ENCODE measurements at regions not wholly inside any gene's neighbourhood (a gene's known extent, or its start where the extent isn't known, plus 50 kb on each side); places are given as distances from the start of the nearest gene placed in this dataset.

- no TSS peak for BruUV-seq (replicated peaks)
- H3K4me1 ChIP-seq (ENCODE audit: control insufficient read depth, extremely low read depth, insufficient read depth, low read length) = no peaks in the 10 kb centered on the region
- no peak overlapping the region for H3K9ac ChIP-seq (replicated peaks; ENCODE audit: extremely low read depth, insufficient read depth, low read length)
- H2AFZ ChIP-seq (ENCODE audit: low read depth, low read length) = no peak overlapping the region
- ChIA-PET POLR2A (no interaction called here), CTCF (no interaction called here)
- no peak overlapping the region for H3K4me2 ChIP-seq (ENCODE audit: insufficient read depth, low read length)
- no peaks in the 10 kb centered on the region for H3K36me3 ChIP-seq (ENCODE audit: control insufficient read depth in 2 of 2, extremely low read depth in 1 of 2, insufficient read depth in 2 of 2, low read length in 2 of 2)
- TF ChIP-seq POLR2A (IDR thresholded peaks at IDR 0.05; ENCODE audit: low read depth, low read length) = no peak
- no peak for TF ChIP-seq POLR2AphosphoS5 (IDR thresholded peaks at IDR 0.05; ENCODE audit: insufficient read depth, low read depth, low read length)
- TF ChIP-seq FOS (IDR thresholded peaks at IDR 0.05; ENCODE audit: borderline replicate concordance, insufficient read depth, low read length) = no peak
- no peak overlapping the region for H3K4me3 ChIP-seq (replicated peaks in 1 of 3; ENCODE audit: insufficient read depth in 1 of 3, low read depth in 1 of 3, low read length in 3 of 3)
- dilution Hi-C loops (cut with MboI; ENCODE audit: extremely low pct_ligation_motif_present, low sequenced_read_pairs) = no loop called here
- no peaks in the 10 kb centered on the region for H3K9me1 ChIP-seq (replicated peaks; ENCODE audit: control insufficient read depth, extremely low read depth, insufficient read depth, low read length)
- no peak overlapping the region for H3K27ac ChIP-seq (ENCODE audit: insufficient read depth, low read depth, low read length)
- no peaks in the 10 kb centered on the region for H4K20me1 ChIP-seq (replicated peaks; ENCODE audit: control insufficient read depth, extremely low read depth, insufficient read depth, low read length)
- intact Hi-C loops (cut with micrococcal nuclease) = no loop called here
- H3K9me3 ChIP-seq (replicated peaks; ENCODE audit: control insufficient read depth, insufficient read depth, low read length) = no peaks in the 10 kb centered on the region
- FAIRE-seq (no peak), DNase-seq (ENCODE audit: low read depth, low spot score) (no peak)
- no peaks in the 10 kb centered on the region for H3K27me3 ChIP-seq (ENCODE audit: control insufficient read depth in 2 of 2, insufficient read depth in 2 of 2, low read length in 2 of 2)
- H3K79me2 ChIP-seq (ENCODE audit: control insufficient read depth, insufficient read depth, low read length) = no peaks in the 10 kb centered on the region
Observed at GRCh38 chr4:159010100-159010499, 92.8 kb upstream of the RAPGEF2 start.

- Histone ChIP-seq H3K4me2 (ENCODE audit: insufficient read depth, low read length) (no peak overlapping the region), H3K27me3 (ENCODE audit: control insufficient read depth in 2 of 2, insufficient read depth in 2 of 2, low read length in 2 of 2) (no peaks in the 10 kb centered on the region), H3K9ac (replicated peaks; ENCODE audit: extremely low read depth, insufficient read depth, low read length) (no peak overlapping the region), H2AFZ (ENCODE audit: low read depth, low read length) (no peak overlapping the region), H3K4me3 (replicated peaks in 1 of 3; ENCODE audit: insufficient read depth in 1 of 3, low read depth in 1 of 3, low read length in 3 of 3) (no peak overlapping the region), H3K79me2 (ENCODE audit: control insufficient read depth, insufficient read depth, low read length) (no peaks in the 10 kb centered on the region), H3K9me1 (replicated peaks; ENCODE audit: control insufficient read depth, extremely low read depth, insufficient read depth, low read length) (no peaks in the 10 kb centered on the region), H3K27ac (ENCODE audit: insufficient read depth, low read depth, low read length) (no peak overlapping the region), H3K4me1 (ENCODE audit: control insufficient read depth, extremely low read depth, insufficient read depth, low read length) (no peaks in the 10 kb centered on the region), H3K9me3 (replicated peaks; ENCODE audit: control insufficient read depth, insufficient read depth, low read length) (no peaks in the 10 kb centered on the region), H3K36me3 (ENCODE audit: control insufficient read depth in 2 of 2, extremely low read depth in 1 of 2, insufficient read depth in 2 of 2, low read length in 2 of 2) (no peaks in the 10 kb centered on the region), H4K20me1 (replicated peaks; ENCODE audit: control insufficient read depth, extremely low read depth, insufficient read depth, low read length) (no peaks in the 10 kb centered on the region)
- BruUV-seq (replicated peaks) = no TSS peak
- dilution Hi-C loops (cut with MboI; ENCODE audit: extremely low pct_ligation_motif_present, low sequenced_read_pairs) = no loop called here
- TF ChIP-seq MAX (IDR thresholded peaks at IDR 0.05; ENCODE audit: insufficient read depth, insufficient read length) = no peak
- TF ChIP-seq GATA2 (IDR thresholded peaks at IDR 0.05; ENCODE audit: insufficient read depth, insufficient read length, low read depth, low read length) = no peak
- no peak for TF ChIP-seq JUN (IDR thresholded peaks at IDR 0.05; ENCODE audit: borderline replicate concordance, insufficient read depth, insufficient read length, low read depth)
- TF ChIP-seq FOS (IDR thresholded peaks at IDR 0.05; ENCODE audit: borderline replicate concordance, insufficient read depth, low read length) = no peak
- TF ChIP-seq CTCF (IDR thresholded peaks at IDR 0.05; ENCODE audit: extremely low read depth in 1 of 2, insufficient read depth in 1 of 2, low read depth in 1 of 2, low read length in 2 of 2) = no peak
- TF ChIP-seq POLR2A (IDR thresholded peaks at IDR 0.05; ENCODE audit: low read depth, low read length) = no peak
- no peak for TF ChIP-seq POLR2AphosphoS5 (IDR thresholded peaks at IDR 0.05; ENCODE audit: insufficient read depth, low read depth, low read length)
- no peak for DNase-seq (ENCODE audit: low read depth, low spot score)
- POLR2A ChIA-PET = no interaction called here
- intact Hi-C loops (cut with micrococcal nuclease) = no loop called here
- CTCF ChIA-PET = no interaction called here
- no peak for FAIRE-seq
Observed at GRCh38 chr4:159010563-159011260, 92.2 kb upstream of the RAPGEF2 start.
